EL (cell line): ENCODE measurements at regions not wholly inside any gene's neighbourhood (a gene's known extent, or its start where the extent isn't known, plus 50 kb on each side); places are given as distances from the start of the nearest gene placed in this dataset.
A peak's percentile ranks its signal among the peaks of the same experiment; 100 is the strongest.
"Not testable (repeated sequence)": the region's sequence is repeated elsewhere in the genome, so short reads cannot be mapped to it uniquely, and the experiment has no call there.

Source experiments
- DNase-seq: peaks from one replicate; pipeline ENCODE4 v3.0.0-alpha.2; 2016

DNA sequence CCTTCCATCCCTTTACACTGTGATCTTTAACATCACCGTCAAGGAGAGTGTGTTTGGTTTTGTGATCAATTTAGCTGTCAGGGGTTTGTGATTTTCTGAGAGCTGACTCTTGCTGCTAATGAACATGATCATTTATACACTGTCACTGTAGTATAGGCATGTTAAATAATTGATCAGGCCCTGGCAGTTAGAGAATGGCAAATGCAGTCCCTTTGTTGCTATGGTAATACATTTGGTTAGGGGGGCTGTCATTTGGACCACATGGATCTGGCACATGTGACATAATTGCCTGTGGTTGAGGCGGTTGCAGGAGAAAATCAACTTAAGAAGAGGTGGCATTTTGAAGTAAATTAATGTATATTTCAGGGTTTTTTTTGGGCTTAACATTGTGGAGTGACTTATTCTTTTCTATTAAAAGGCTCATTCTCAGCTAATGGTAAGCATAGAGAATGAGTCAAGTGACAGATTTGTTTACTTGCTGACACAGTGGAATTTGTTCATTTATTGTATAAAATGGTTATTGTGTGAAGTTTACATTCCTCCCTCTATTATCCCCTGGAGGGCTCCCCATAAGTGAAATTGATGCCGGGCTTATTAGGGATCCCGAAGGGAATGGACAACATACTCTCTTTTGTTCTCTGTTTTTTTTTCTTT, 114.0 kb downstream of the FHIP1A start:
- no peak for DNase-seq

- DNase-seq, result no peak
Measured at GRCh38 chr4:151524610-151525009, 115.6 kb downstream of the FHIP1A start.

DNA sequence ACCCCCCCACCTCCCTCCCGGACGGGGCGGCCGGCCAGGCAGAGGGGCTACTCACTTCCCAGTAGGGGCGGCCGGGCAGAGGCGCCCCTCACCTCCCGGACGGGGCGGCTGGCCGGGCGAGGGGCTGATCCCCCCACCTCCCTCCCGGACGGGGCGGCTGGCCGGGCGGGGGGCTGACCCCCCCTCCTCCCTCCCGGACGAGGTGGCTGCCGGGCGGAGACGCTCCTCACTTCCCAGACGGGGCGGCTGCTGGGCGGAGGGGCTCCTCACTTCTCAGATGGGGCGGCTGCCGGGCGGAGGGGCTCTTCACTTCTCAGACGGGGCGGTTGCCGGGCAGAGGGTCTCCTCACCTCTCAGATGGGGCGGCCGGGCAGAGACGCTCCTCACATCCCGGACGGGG, 117.5 kb downstream of the FHIP1A start:
- DNase-seq, result not testable (repeated sequence)

- DNase-seq, result no peak
Measured at GRCh38 chr4:151527699-151528098, 118.7 kb downstream of the FHIP1A start.

DNA sequence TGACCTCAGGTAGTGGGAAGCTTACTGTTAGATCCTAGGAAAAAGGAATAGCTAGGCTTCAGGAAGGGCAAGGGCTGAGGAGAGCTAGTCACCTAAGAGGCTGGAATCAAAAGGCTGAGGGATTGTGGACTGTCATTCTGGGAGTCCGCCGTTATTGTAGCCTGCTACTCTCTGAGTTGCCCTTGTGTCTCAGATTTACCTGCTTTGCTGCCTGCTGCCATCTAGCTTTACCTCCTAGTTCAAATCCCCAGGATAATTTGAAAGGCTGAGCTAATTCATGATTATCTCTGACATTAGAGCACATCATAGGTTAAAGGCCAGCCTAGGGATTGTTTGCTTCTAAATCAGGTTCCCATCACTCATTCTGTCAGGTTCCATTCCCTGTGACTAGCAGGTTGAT, 120.2 kb downstream of the FHIP1A start:
- DNase-seq, result no peak

DNA sequence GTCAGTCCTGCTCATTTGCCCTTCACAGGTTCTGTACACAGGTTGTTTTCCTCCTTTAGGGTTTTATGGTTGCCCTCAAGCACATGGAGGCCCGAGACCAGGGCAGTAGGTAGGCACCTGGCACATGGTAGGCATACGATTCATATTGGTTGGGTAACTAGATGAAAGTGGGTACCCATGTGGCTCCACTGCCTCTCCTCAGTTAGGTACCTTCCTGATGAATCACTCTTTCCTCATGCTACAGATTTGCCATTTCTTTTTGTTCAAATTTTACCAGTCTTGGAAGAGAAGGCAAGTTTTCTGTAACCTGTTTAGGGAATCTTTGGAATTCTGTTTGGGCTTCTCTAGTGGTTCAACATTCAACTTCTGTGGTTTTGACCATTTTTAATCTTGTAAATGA, 121.3 kb downstream of the FHIP1A start:
- DNase-seq, result no peak

DNA sequence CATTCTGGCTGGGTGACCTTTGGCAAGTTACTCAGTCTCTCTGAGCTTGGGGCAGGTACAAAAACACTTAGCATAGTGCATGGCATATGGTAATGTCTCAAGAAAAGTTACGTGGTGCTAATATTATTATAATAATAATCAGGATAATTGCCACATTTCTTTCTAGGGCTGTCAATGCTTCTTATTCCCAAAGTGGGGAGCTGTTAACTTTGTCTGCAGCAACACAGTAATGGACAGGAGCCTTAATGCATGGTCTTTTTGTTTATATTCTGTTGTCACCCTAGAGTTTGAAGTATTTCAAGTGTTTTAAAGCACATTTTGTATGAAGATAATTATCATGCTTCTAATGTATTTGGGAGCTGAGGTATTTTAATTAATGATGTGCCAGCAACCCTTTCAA, 121.8 kb downstream of the FHIP1A start:
- no peak for DNase-seq

DNA sequence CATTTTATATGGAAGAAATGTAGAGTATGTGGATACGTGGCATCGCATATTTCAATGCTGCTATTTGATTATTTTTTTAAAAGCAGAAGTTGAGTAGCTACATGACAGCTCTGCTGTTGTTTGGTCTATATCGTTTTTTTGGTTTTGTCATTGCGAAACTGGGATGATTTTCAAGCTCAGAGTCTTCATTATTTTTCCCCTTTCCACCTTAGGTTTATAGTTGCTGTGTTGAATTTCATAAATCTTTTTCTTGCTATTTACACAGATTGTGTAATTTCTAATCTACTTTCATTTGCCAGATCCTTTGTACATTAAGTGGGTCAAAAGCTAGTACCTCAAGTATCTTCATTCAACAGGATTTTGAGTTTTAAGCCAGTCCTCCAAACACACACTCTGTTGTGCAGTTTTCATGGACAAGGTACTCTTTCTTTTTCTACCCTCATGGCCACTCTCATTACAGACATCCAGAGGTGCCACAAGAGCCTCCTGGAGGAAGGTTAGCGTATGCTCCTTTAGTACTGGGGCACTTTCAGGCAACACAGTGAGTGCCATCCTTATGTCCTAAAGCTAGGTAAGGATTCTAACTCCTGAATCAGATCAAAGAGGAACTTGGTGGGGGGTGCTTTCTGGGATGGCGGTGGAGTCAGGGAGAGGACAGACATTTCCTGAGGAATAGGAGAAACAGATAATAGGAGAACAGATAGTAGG, 123.2 kb downstream of the FHIP1A start:
- DNase-seq, result no peak

GRCh38 chr4:151534195-151534594, 125.2 kb downstream of the FHIP1A start:
- DNase-seq, result no peak

DNA sequence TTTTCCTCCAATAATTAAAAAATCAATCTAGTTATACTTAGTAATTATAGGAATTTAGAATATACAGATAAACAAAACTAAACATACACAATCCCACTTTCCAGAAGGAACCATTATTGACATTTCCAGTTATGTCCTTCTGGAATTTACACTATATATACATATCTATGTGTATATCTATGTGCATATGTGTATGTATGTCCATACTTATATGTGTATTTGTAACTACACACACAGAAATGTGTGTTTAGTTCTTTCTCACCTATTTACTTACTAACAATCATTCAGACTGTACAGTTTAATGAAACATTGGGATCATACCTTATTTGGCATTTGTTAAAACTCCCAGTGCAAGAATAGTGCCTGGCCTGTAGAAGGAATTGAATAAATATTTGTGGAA, 126.4 kb downstream of the FHIP1A start:
- no peak for DNase-seq

DNA sequence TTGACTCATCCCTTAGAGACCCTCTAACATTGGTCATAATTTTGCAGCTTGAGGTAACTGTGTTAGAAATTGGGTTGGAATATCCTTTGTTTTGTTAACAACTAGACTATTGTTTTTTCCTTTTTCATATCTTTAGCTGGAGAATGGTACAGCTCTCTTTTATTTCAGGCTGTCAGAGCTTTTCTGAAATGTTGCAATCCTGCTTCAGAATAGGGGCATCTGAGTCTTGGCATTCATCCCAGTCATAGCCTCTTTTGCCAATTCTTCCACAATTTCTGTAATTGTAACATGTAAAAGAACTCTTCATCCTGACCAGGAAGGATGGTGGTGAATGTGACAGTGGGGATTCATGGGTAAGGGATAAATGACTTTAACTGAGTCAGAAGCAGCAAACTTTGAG, 128.7 kb downstream of the FHIP1A start:
- peak; percentile 13 for DNase-seq

GRCh38 chr4:151538963-151539362, 130.0 kb downstream of the FHIP1A start:
- DNase-seq, result no peak

GRCh38 chr4:151540728-151541388, 131.9 kb downstream of the FHIP1A start:
- peak; percentile 95 for DNase-seq

- DNase-seq, result peak; percentile 77
Measured at GRCh38 chr4:151541389-151542071, 132.6 kb downstream of the FHIP1A start.

- no peak for DNase-seq
Measured at GRCh38 chr4:151548708-151549107, 139.7 kb downstream of the FHIP1A start.

- DNase-seq, result not testable (repeated sequence)
Measured at GRCh38 chr4:151549378-151549777, 140.4 kb downstream of the FHIP1A start.

DNA sequence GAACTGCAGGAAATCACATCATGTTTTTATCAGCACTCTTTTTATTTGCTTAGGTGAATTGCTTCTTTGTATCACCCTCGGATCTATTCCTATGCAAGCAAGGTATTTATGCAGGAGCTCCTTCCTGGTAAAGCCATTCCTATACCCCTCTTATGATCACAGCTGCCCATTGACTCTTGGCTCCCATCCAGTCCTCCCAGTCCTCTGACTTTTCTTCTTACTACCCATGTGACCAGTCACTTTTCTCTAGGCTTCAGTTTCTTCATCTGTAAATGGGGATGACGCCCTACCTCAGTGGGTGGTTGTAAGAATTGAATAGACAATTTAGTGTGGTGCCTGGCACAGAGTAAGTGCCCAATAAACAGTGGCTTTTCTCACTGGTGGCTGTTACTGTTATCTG, 144.9 kb downstream of the FHIP1A start:
- DNase-seq, result no peak

GRCh38 chr4:151555151-151555945, 146.4 kb downstream of the FHIP1A start:
- DNase-seq, result no peak

- DNase-seq, result no peak
Measured at GRCh38 chr4:151558496-151559113, 149.6 kb downstream of the FHIP1A start.

- DNase-seq, result no peak
Measured at GRCh38 chr4:151559595-151559994, 150.6 kb downstream of the FHIP1A start.

- peak; percentile 30 for DNase-seq
Measured at GRCh38 chr4:151561551-151562256, 152.7 kb downstream of the FHIP1A start.

- DNase-seq, result no peak
Measured at GRCh38 chr4:151563194-151563593, 154.2 kb downstream of the FHIP1A start.
